Large intestine (tissue), 3 donors: ENCODE measurements at regions not wholly inside any gene's neighbourhood (a gene's known extent, or its start where the extent isn't known, plus 50 kb on each side); places are given as distances from the start of the nearest gene placed in this dataset.
A peak's percentile ranks its signal among the peaks of the same experiment; 100 is the strongest.

Experiments used
- DNase-seq, 2 donors: peaks; one replicate each; pipeline versions ENCODE4 v3.0.0 to v3.0.0-alpha.2; 2013
- H3K27ac ChIP-seq: one replicate; pipeline ENCODE4 v1.5.1; 2013; ENCODE audit warnings: low read length
- H3K27me3 ChIP-seq: 2 replicates; pipeline ENCODE4 v1.6.1; 2013; ENCODE audit warnings: low read length; ENCODE audit not compliant: control insufficient read depth, insufficient read depth
- H3K36me3 ChIP-seq: 2 replicates; pipeline ENCODE4 v1.6.1; 2013; ENCODE audit warnings: low read length; ENCODE audit not compliant: control insufficient read depth, insufficient read depth
- H3K4me1 ChIP-seq: one replicate; pipeline ENCODE4 v1.6.1; 2013; ENCODE audit warnings: low read length; ENCODE audit not compliant: control insufficient read depth, insufficient read depth
- H3K4me3 ChIP-seq: one replicate; pipeline ENCODE4 v1.5.1; 2013; ENCODE audit warnings: low read length
- H3K9me3 ChIP-seq: one replicate; pipeline ENCODE4 v1.6.1; 2013; ENCODE audit warnings: mild to moderate bottlenecking, low read depth, low read length, moderate library complexity; ENCODE audit not compliant: control insufficient read depth
- WGBS: methylation state at CpG from one replicate; pipeline ENCODE4 v1.1.5; 2013; ENCODE audit warnings: low lambda C conversion rate; ENCODE audit not compliant: insufficient coverage; 5-methylcytosine and 5-hydroxymethylcytosine counted together

- DNase-seq = no peak
- WGBS = 80% methylated on average over 1 of the region's 3 CpGs
- Histone ChIP-seq H3K27me3 (no peaks in the 10 kb centered on the region), H3K36me3 (no peaks in the 10 kb centered on the region), H3K4me1 (no peaks in the 10 kb centered on the region), H3K9me3 (no peaks in the 10 kb centered on the region), H3K4me3 (no peak overlapping the region), H3K27ac (no peak overlapping the region)
Measured at GRCh38 chr13:91024157-91024792, 323.2 kb upstream of the MIR17HG start.

- DNase-seq = no peak
Measured at GRCh38 chr13:91025442-91025841, 322.0 kb upstream of the MIR17HG start.

GRCh38 chr13:91031508-91031907 is 316.0 kb upstream of the MIR17HG start:
- Histone ChIP-seq H3K9me3 (no peaks in the 10 kb centered on the region), H3K4me1 (no peaks in the 10 kb centered on the region), H3K36me3 (no peaks in the 10 kb centered on the region), H3K27ac (no peak overlapping the region), H3K4me3 (no peak overlapping the region), H3K27me3 (no peaks in the 10 kb centered on the region)
- WGBS = no CpG with 5 or more reads among the region's 3 CpGs
- no peak for DNase-seq

More at GRCh38 chr13:91025442-91025841, 322.0 kb upstream of the MIR17HG start:
- Histone ChIP-seq H3K27ac (no peak overlapping the region), H3K9me3 (no peaks in the 10 kb centered on the region), H3K36me3 (no peaks in the 10 kb centered on the region), H3K4me1 (no peaks in the 10 kb centered on the region), H3K27me3 (no peaks in the 10 kb centered on the region), H3K4me3 (no peak overlapping the region)

GRCh38 chr13:91032104-91032503 is 315.4 kb upstream of the MIR17HG start:
- no peaks in the 10 kb centered on the region for H3K27me3 ChIP-seq
- no peaks in the 10 kb centered on the region for H3K9me3 ChIP-seq
- no peak overlapping the region for H3K4me3 ChIP-seq
- H3K4me1 ChIP-seq = no peaks in the 10 kb centered on the region
- no peaks in the 10 kb centered on the region for H3K36me3 ChIP-seq
- no peak overlapping the region for H3K27ac ChIP-seq
- WGBS = no CpG with 5 or more reads among the region's 1 CpG
- no peak for DNase-seq

- no peaks in the 10 kb centered on the region for H3K27me3 ChIP-seq
- no peaks in the 10 kb centered on the region for H3K9me3 ChIP-seq
- no peaks in the 10 kb centered on the region for H3K4me1 ChIP-seq
- H3K4me3 ChIP-seq = no peak overlapping the region
- DNase-seq = no peak
- 100% methylated on average over 2 of the region's 3 CpGs for WGBS
- no peak overlapping the region for H3K27ac ChIP-seq
- no peaks in the 10 kb centered on the region for H3K36me3 ChIP-seq
Measured at GRCh38 chr13:91036886-91037285, 310.6 kb upstream of the MIR17HG start.

- no peak for DNase-seq
- H3K4me3 ChIP-seq = no peak overlapping the region
- H3K4me1 ChIP-seq = no peaks in the 10 kb centered on the region
- H3K9me3 ChIP-seq = no peaks in the 10 kb centered on the region
- no CpG with 5 or more reads among the region's 1 CpG for WGBS
- H3K27me3 ChIP-seq = no peaks in the 10 kb centered on the region
- H3K36me3 ChIP-seq = no peaks in the 10 kb centered on the region
- H3K27ac ChIP-seq = no peak overlapping the region
Measured at GRCh38 chr13:91042870-91043269, 304.6 kb upstream of the MIR17HG start.

- WGBS = no CpG with 5 or more reads among the region's 5 CpGs
- H3K27ac ChIP-seq = no peak overlapping the region
- H3K4me1 ChIP-seq = no peaks in the 10 kb centered on the region
- H3K4me3 ChIP-seq = no peak overlapping the region
- no peaks in the 10 kb centered on the region for H3K36me3 ChIP-seq
- H3K27me3 ChIP-seq = no peaks in the 10 kb centered on the region
- DNase-seq = peak in 1 of 2 donors; percentile 7
- no peaks in the 10 kb centered on the region for H3K9me3 ChIP-seq
Measured at GRCh38 chr13:91045351-91046034, 302.0 kb upstream of the MIR17HG start.

GRCh38 chr13:91046715-91047327 is 300.7 kb upstream of the MIR17HG start:
- no CpG with 5 or more reads among the region's 4 CpGs for WGBS

GRCh38 chr13:91050970-91051369 is 296.5 kb upstream of the MIR17HG start:
- H3K4me1 ChIP-seq = no peaks in the 10 kb centered on the region
- 71% methylated on average over 1 of the region's 2 CpGs for whole genome bisulfite sequencing

More at GRCh38 chr13:91046715-91047327, 300.7 kb upstream of the MIR17HG start:
- Histone ChIP-seq H3K27ac (no peak overlapping the region), H3K9me3 (no peaks in the 10 kb centered on the region), H3K36me3 (no peaks in the 10 kb centered on the region), H3K27me3 (no peaks in the 10 kb centered on the region), H3K4me1 (no peaks in the 10 kb centered on the region), H3K4me3 (no peak overlapping the region)
- DNase-seq = no peak

GRCh38 chr13:91052876-91053275 is 294.6 kb upstream of the MIR17HG start:
- no peak overlapping the region for H3K27ac ChIP-seq
- 75% methylated on average over 1 of the region's 1 CpG for WGBS
- no peaks in the 10 kb centered on the region for H3K9me3 ChIP-seq
- H3K36me3 ChIP-seq = no peaks in the 10 kb centered on the region
- no peaks in the 10 kb centered on the region for H3K27me3 ChIP-seq
- no peaks in the 10 kb centered on the region for H3K4me1 ChIP-seq
- H3K4me3 ChIP-seq = no peak overlapping the region
- DNase-seq = no peak

More at GRCh38 chr13:91050970-91051369, 296.5 kb upstream of the MIR17HG start:
- no peaks in the 10 kb centered on the region for H3K9me3 ChIP-seq
- no peaks in the 10 kb centered on the region for H3K27me3 ChIP-seq
- no peak overlapping the region for H3K27ac ChIP-seq
- DNase-seq = no peak
- no peaks in the 10 kb centered on the region for H3K36me3 ChIP-seq
- no peak overlapping the region for H3K4me3 ChIP-seq
